HepG2 (cell line): ENCODE measurements at regions not wholly inside any gene's neighbourhood (a gene's known extent, or its start where the extent isn't known, plus 50 kb on each side); places are given as distances from the start of the nearest gene placed in this dataset.

Experiments used
- ATAC-seq: fragments of 200-7000 bp; cut with Tn5 transposase; 3 replicates; pipeline ENCODE4 v1.9.1; 2020; ENCODE audit warnings: mild to moderate bottlenecking, moderate library complexity
- BruUV-seq: library from RNA; stranded (reverse); fragments of 400-500 nt; replicated peaks from 2 replicates; lab custom pipeline; 2021; lab: Mats Ljungman, UMichigan
- CTCF ChIA-PET: fragments of 300-600 bp; formaldehyde crosslinking; extraction: SDS; loops from one replicate; lab custom pipeline; 2021; ENCODE audit warnings: low total read pairs, inconsistent platforms, low intra/inter-chr PET ratio; lab: Yijun Ruan, JAX
- POLR2A ChIA-PET: fragments of 350-600 bp; sonication (Branson Sonifier 250); formaldehyde crosslinking; loops from one replicate; lab custom pipeline; 2020; ENCODE audit warnings: antibody characterized with exemption, inconsistent platforms; lab: Yijun Ruan, JAX
- DNase-seq: peaks from one replicate; pipeline ENCODE4 v3.0.0-alpha.2; 2015; ENCODE audit warnings: low spot score
- FAIRE-seq: peaks from 3 replicates; lab custom pipeline; 2011; peaks lifted over from hg19 to GRCh38; lab: Jason Lieb, UNC
- H2AFZ ChIP-seq: one replicate; pipeline ENCODE4 v1.6.1; 2011; ENCODE audit warnings: low read length, inconsistent platforms
- H3K27ac ChIP-seq: fragments of 300-600 bp; 3 replicates; pipeline ENCODE4 v1.8.0; 2011; ENCODE audit warnings: mixed run types, mild to moderate bottlenecking, mixed read lengths, low read length, inconsistent platforms; ENCODE audit not compliant: insufficient read depth; ENCODE audit errors: extremely low read length
- H3K27me3 ChIP-seq, 2 experiments: fragments of 200-600 bp in 1 of 2; 2 replicates in 1 of 2; 3 replicates in 1 of 2; pipeline versions ENCODE4 v1.6.0 to v1.8.0; 2011; ENCODE audit warnings: low read length in 2 of 2, mild to moderate bottlenecking in 2 of 2, moderate library complexity in 2 of 2, inconsistent platforms in 1 of 2; ENCODE audit not compliant: insufficient read depth in 2 of 2, control insufficient read depth in 1 of 2
- H3K36me3 ChIP-seq, 2 experiments: fragments of 200-600 bp in 1 of 2; replicated peaks in 1 of 2; 2 replicates in 1 of 2; 3 replicates in 1 of 2; pipeline versions ENCODE4 v1.5.1 to v1.8.0; 2011; ENCODE audit warnings: low read length in 2 of 2, inconsistent platforms in 1 of 2; ENCODE audit not compliant: insufficient read depth in 2 of 2, control insufficient read depth in 1 of 2
- H3K4me1 ChIP-seq: 2 replicates; pipeline ENCODE4 v1.5.1; 2012; ENCODE audit warnings: low read length, inconsistent platforms; ENCODE audit not compliant: insufficient read depth
- H3K4me2 ChIP-seq: 2 replicates; pipeline ENCODE4 v1.6.0; 2011; ENCODE audit warnings: low read depth, low read length, inconsistent platforms
- H3K4me3 ChIP-seq, 3 experiments: fragments of 200-600 bp in 1 of 3; sonication (generic), shearing (Covaris generic) in 1 of 3; replicated peaks in 1 of 3; 2 replicates each; pipeline ENCODE4 v1.5.1; 2011 to 2016; ENCODE audit warnings: low read length in 3 of 3, inconsistent platforms in 2 of 3, low read depth in 2 of 3, mild to moderate bottlenecking in 2 of 3, control low read depth in 1 of 3, mixed read lengths in 1 of 3; ENCODE audit not compliant: insufficient read depth in 1 of 3
- H3K79me2 ChIP-seq: one replicate; pipeline ENCODE4 v1.6.1; 2011; ENCODE audit warnings: low read length, inconsistent platforms; ENCODE audit not compliant: insufficient read depth
- H3K9ac ChIP-seq: 2 replicates; pipeline ENCODE4 v1.6.0; 2011; ENCODE audit warnings: mild to moderate bottlenecking, low read depth, low read length, inconsistent platforms; ENCODE audit not compliant: insufficient read depth
- H3K9me3 ChIP-seq: 2 replicates; pipeline ENCODE4 v1.5.1; 2012; ENCODE audit warnings: mild to moderate bottlenecking, low read length
- H4K20me1 ChIP-seq: 2 replicates; pipeline ENCODE4 v1.6.0; 2011; ENCODE audit warnings: inconsistent platforms, mild to moderate bottlenecking, low read length, moderate library complexity; ENCODE audit not compliant: insufficient read depth
- CEBPB ChIP-seq: IDR thresholded peaks from 2 replicates; pipeline ENCODE4 v1.6.1; 2011; ENCODE audit warnings: low read depth, low read length, improper control_type of control experiment, borderline replicate concordance
- FOSL2 ChIP-seq: sonication (generic); formaldehyde crosslinking; IDR thresholded peaks from 2 replicates; pipeline ENCODE4 v1.4.0; 2020; ENCODE audit warnings: missing genetic modification reagents
- GPBP1L1 ChIP-seq: sonication (generic); formaldehyde crosslinking; IDR thresholded peaks from 2 replicates; pipeline ENCODE4 v1.5.0; 2020; ENCODE audit warnings: mild to moderate bottlenecking, missing genetic modification reagents
- KDM2A ChIP-seq: sonication (generic); formaldehyde crosslinking; IDR thresholded peaks from 2 replicates; pipeline ENCODE4 v1.4.0; 2020; ENCODE audit warnings: low read depth, missing genetic modification reagents, borderline replicate concordance
- PREB ChIP-seq: sonication (generic); formaldehyde crosslinking; IDR thresholded peaks from 2 replicates; pipeline ENCODE4 v1.4.0; 2020; ENCODE audit warnings: missing genetic modification reagents
- ZBTB7A ChIP-seq: sonication (generic); formaldehyde crosslinking; IDR thresholded peaks from 2 replicates; pipeline ENCODE4 v1.8.0; 2022; ENCODE audit warnings: mild to moderate bottlenecking, missing genetic modification reagents
- ZNF724P ChIP-seq: sonication (generic); formaldehyde crosslinking; IDR thresholded peaks from 2 replicates; pipeline ENCODE4 v1.8.0; 2022; ENCODE audit warnings: missing genetic modification reagents, borderline replicate concordance
- WGBS: methylation state at CpG from one replicate; pipeline ENCODE4 v1.1.6; 2017; ENCODE audit warnings: low lambda C conversion rate; 5-methylcytosine and 5-hydroxymethylcytosine counted together
- in situ Hi-C: cut with HindIII; loops from 2 replicates; pipeline ENCODE4 v1.10.0; 2017; ENCODE audit warnings: low pct_unique_long_range_greater_than_20kb; ENCODE audit not compliant: extremely low pct_ligation_motif_present
- intact Hi-C: fragments of 100-400 bp; cut with micrococcal nuclease; formaldehyde crosslinking; loops from one replicate; pipeline ENCODE4 v1.10.0; 2022; ENCODE audit not compliant: unreplicated experiment

- 3% methylated on average over 6 of the region's 7 CpGs for WGBS
- H3K36me3 ChIP-seq = no peaks in the 10 kb centered on the region
- H3K27ac ChIP-seq = no peak overlapping the region
- TF ChIP-seq GPBP1L1 (CRISPR knock-in tag) (no peak), FOSL2 (CRISPR knock-in tag) (no peak), KDM2A (no peak), PREB (CRISPR knock-in tag) (no peak), ZBTB7A (CRISPR knock-in tag) (no peak)
- H3K4me3 ChIP-seq = no peak overlapping the region
- CTCF ChIA-PET = no interaction called here
- DNase-seq (no peak), FAIRE-seq (no peak), ATAC-seq (no peak)
- intact Hi-C loops (no loop called here), in situ Hi-C loops (no loop called here)
- H2AFZ ChIP-seq = no peak overlapping the region
- H3K4me1 ChIP-seq = no peaks in the 10 kb centered on the region
- POLR2A ChIA-PET = no interaction called here
- BruUV-seq = no TSS peak
- peaks cover 66% of the 10 kb centered on the region for H3K9me3 ChIP-seq
- H3K27me3 ChIP-seq = no peaks in the 10 kb centered on the region; a peak in 1 of 5 replicates
- H4K20me1 ChIP-seq = no peaks in the 10 kb centered on the region
- H3K4me2 ChIP-seq = no peak overlapping the region
- H3K9ac ChIP-seq = no peak overlapping the region
- no peaks in the 10 kb centered on the region for H3K79me2 ChIP-seq
Measured at GRCh38 chr10:83459124-83459523, 680.2 kb upstream of the GHITM start.

- in situ Hi-C loops = no loop called here
- no peak for TF ChIP-seq ZNF724P (CRISPR knock-in tag)
- TF ChIP-seq CEBPB = 0 out of 2 replicates have a peak, but pooled peaks have one; percentile 31
- TF ChIP-seq, all 625 proteins: peak for 1
- WGBS = 23% methylated on average over 2 of the region's 2 CpGs
- H3K36me3 ChIP-seq = no peaks in the 10 kb centered on the region
- H3K79me2 ChIP-seq = no peaks in the 10 kb centered on the region
- no peak overlapping the region for H3K9ac ChIP-seq
- no peak overlapping the region for H2AFZ ChIP-seq
- no peaks in the 10 kb centered on the region for H3K4me1 ChIP-seq
- H4K20me1 ChIP-seq = no peaks in the 10 kb centered on the region
- H3K4me3 ChIP-seq = no peak overlapping the region
- ChIA-PET CTCF (no interaction called here), POLR2A (no interaction called here)
- DNase-seq (no peak), FAIRE-seq (no peak), ATAC-seq (no peak)
- no TSS peak for BruUV-seq
- H3K27ac ChIP-seq = no peak overlapping the region
- H3K4me2 ChIP-seq = no peak overlapping the region
- H3K27me3 ChIP-seq = no peaks in the 10 kb centered on the region
- H3K9me3 ChIP-seq = peaks cover 73% of the 10 kb centered on the region
- intact Hi-C loops = no loop called here
Measured at GRCh38 chr10:83469728-83470331, 669.5 kb upstream of the GHITM start.
